ENCODE measurements at regions not wholly inside any gene's neighbourhood (a gene's known extent, or its start where the extent isn't known, plus 50 kb on each side); places are given as distances from the start of the nearest gene placed in this dataset.

DNA sequence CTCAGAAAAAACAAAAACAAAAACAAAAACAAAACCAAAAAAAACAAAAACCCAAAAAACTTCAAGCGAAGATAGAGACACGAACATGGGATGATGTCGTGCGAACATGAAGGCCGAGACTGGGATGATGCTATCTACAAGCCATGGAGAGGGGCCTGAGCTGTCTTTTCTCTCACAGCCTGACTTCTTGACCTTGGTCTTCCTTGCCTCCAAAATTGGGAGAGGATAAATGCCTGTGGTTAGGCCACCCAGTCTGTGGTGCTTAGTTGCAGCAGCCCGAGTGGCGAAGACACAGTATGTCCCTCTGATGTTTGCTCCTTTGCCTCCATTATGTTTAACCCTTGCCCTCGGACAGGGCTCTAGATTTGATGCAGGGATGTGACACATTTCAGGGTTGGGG lies 130.4 kb upstream of the BASP1 start:
- H3K27me3 ChIP-seq (ENCODE audit: control insufficient read depth, insufficient read depth, low read length): no peaks in the 10 kb centered on the region
- TF ChIP-seq, protein P1, sequence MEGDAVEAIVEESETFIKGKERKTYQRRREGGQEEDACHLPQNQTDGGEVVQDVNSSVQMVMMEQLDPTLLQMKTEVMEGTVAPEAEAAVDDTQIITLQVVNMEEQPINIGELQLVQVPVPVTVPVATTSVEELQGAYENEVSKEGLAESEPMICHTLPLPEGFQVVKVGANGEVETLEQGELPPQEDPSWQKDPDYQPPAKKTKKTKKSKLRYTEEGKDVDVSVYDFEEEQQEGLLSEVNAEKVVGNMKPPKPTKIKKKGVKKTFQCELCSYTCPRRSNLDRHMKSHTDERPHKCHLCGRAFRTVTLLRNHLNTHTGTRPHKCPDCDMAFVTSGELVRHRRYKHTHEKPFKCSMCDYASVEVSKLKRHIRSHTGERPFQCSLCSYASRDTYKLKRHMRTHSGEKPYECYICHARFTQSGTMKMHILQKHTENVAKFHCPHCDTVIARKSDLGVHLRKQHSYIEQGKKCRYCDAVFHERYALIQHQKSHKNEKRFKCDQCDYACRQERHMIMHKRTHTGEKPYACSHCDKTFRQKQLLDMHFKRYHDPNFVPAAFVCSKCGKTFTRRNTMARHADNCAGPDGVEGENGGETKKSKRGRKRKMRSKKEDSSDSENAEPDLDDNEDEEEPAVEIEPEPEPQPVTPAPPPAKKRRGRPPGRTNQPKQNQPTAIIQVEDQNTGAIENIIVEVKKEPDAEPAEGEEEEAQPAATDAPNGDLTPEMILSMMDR (IDR thresholded peaks at IDR 0.05; ENCODE audit: insufficient read depth, low read length, severe bottlenecking): no peak
- H3K36me3 ChIP-seq (ENCODE audit: control insufficient read depth, insufficient read depth, low read length): no peaks in the 10 kb centered on the region
- FAIRE-seq (no peak), DNase-seq (ENCODE audit: low read depth) (no peak)
- H3K4me3 ChIP-seq (ENCODE audit: low read depth, low read length): no peak overlapping the region

DNA sequence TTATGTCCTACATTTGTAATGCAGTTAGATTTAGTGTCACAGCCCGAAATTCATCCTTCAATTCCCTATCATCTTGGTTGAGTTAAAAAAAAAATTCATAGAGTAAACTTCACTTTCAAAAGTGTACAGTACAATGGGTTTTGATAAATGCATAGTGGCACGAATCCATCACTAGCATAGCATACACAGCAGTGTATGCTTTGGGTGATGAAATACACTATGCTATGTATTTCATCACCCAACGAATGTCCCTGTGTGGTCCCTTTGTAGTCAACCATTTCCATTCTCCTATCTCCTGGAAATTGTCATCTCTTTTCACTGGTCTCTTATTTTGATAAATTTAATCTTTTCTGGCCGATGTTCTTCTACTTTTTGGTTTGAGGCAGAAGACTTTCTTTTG lies 129.4 kb upstream of the BASP1 start:
- Histone ChIP-seq H3K4me3 (ENCODE audit: low read depth, low read length) (no peak overlapping the region), H3K27me3 (ENCODE audit: control insufficient read depth, insufficient read depth, low read length) (no peaks in the 10 kb centered on the region), H3K36me3 (ENCODE audit: control insufficient read depth, insufficient read depth, low read length) (no peaks in the 10 kb centered on the region)
- TF ChIP-seq, protein P1 (IDR thresholded peaks at IDR 0.05; ENCODE audit: insufficient read depth, low read length, severe bottlenecking): no peak
- no peak for FAIRE-seq
- no peak for DNase-seq (ENCODE audit: low read depth)

DNA sequence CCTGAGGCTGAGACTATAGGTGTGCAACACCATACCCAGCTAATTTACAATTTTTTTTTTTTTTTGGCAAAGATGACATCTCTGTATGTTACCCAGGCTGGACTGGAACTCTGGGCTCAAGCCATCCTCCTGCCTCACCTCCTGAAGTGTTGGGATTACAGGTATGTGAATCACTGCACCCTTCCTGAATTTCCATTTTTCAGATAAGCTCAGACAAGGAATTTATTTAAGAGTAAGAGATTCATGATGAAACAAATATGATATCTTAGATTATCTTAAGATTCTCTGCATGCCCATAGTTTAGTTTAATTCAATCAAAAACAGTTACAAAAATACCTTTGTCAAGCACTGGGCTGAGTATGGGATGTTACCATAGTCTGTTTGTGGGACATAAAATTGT lies 128.4 kb upstream of the BASP1 start:
- DNase-seq (ENCODE audit: low read depth): no peak
- no peak for FAIRE-seq
- Histone ChIP-seq H3K4me3 (ENCODE audit: low read depth, low read length) (no peak overlapping the region), H3K27me3 (ENCODE audit: control insufficient read depth, insufficient read depth, low read length) (no peaks in the 10 kb centered on the region), H3K36me3 (ENCODE audit: control insufficient read depth, insufficient read depth, low read length) (no peaks in the 10 kb centered on the region)
- TF ChIP-seq, protein P1 (IDR thresholded peaks at IDR 0.05; ENCODE audit: insufficient read depth, low read length, severe bottlenecking): no peak

DNA sequence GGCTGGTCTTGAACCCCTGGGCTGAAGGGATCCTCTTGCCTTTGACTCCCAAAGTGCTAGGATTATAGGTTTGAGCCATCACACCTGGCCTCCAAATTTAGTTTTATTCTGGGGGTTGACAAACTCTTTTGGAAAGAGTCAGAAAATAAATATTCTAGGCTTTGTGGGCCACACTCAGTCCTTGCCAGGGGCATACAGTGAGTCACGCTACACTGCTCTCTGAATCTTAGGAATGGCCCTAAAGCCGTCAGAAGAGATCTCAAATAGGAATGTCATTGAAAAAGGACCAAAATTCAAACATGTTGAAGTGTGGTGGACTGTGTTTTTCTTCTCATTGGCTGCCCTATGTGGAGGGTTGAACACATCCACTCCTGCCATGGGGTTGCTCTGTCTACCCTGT lies 127.7 kb upstream of the BASP1 start:
- no peak for FAIRE-seq
- no peak for DNase-seq (ENCODE audit: low read depth)
- TF ChIP-seq, protein P1 (IDR thresholded peaks at IDR 0.05; ENCODE audit: insufficient read depth, low read length, severe bottlenecking): no peak
- Histone ChIP-seq H3K36me3 (ENCODE audit: control insufficient read depth, insufficient read depth, low read length) (no peaks in the 10 kb centered on the region), H3K4me3 (ENCODE audit: low read depth, low read length) (no peak overlapping the region), H3K27me3 (ENCODE audit: control insufficient read depth, insufficient read depth, low read length) (no peaks in the 10 kb centered on the region)

DNA sequence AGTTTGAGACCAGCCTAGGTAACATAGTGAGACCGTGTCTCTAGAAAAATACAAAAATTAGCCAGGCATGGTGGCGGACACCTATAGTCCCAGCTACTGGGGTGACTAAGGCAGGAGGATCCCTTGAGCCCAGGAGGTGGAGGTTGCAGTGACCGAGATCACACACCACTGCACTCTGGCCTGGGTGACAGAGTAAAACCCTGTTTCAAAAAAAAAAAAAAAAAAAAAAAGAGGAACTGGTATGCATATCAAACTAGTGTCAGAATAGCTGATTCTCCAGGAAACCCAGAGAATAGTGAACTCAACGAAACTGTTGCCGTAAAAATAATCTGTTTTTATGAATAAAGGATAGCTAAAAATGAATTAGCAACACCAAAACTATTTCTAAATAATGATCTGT lies 126.6 kb upstream of the BASP1 start:
- TF ChIP-seq, protein P1 (IDR thresholded peaks at IDR 0.05; ENCODE audit: insufficient read depth, low read length, severe bottlenecking): no peak
- FAIRE-seq: no peak

DNA sequence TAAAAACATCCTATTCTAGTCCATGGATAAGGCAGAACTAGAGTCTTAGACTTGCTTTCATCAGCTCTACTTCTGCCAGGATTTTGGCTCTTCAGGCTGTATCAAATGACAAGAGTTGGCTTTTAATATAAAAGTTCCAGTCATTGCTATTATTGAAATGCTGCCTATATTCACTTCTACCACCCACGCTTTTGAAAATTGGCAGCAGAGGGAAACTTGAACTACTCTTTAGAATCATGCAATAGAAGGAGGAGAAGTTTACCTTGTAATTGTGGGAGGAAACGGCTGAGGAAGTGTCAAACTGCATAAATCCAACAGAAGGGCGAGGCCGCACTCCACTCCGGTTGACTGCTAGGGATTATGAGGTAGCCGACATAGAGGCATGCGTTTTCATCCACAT lies 122.6 kb upstream of the BASP1 start:
- peak; percentile 48 for DNase-seq (ENCODE audit: low read depth)
- no peaks in the 10 kb centered on the region for H3K36me3 ChIP-seq (ENCODE audit: control insufficient read depth, insufficient read depth, low read length)
- FAIRE-seq: no peak
- no peak overlapping the region for H3K4me3 ChIP-seq (ENCODE audit: low read depth, low read length)
- no peaks in the 10 kb centered on the region for H3K27me3 ChIP-seq (ENCODE audit: control insufficient read depth, insufficient read depth, low read length)
- TF ChIP-seq, protein P1 (IDR thresholded peaks at IDR 0.05; ENCODE audit: insufficient read depth, low read length, severe bottlenecking): no peak

More for the DNA sequence above, 126.6 kb upstream of the BASP1 start:
- Histone ChIP-seq H3K27me3 (ENCODE audit: control insufficient read depth, insufficient read depth, low read length) (no peaks in the 10 kb centered on the region), H3K36me3 (ENCODE audit: control insufficient read depth, insufficient read depth, low read length) (no peaks in the 10 kb centered on the region), H3K4me3 (ENCODE audit: low read depth, low read length) (no peak overlapping the region)
- DNase-seq (ENCODE audit: low read depth): no peak

Data from bronchial epithelial cell (primary cell).